Neural progenitor cell (in vitro differentiated cells): ENCODE measurements at regions not wholly inside any gene's neighbourhood (a gene's known extent, or its start where the extent isn't known, plus 50 kb on each side); places are given as distances from the start of the nearest gene placed in this dataset.

ENCODE experiments used
- DNase-seq: peaks from one replicate; pipeline ENCODE4 v3.0.0-alpha.2; 2016; ENCODE audit warnings: low spot score
- H2AFZ ChIP-seq: fragments of 200-600 bp; sonication (generic); replicated peaks from 2 replicates; pipeline ENCODE4 v1.6.1; 2016; ENCODE audit warnings: antibody characterized with exemption
- H3F3A ChIP-seq: fragments of 200-600 bp; sonication (generic); 2 replicates; pipeline ENCODE4 v1.6.1; 2016; ENCODE audit warnings: antibody characterized with exemption, low read depth
- H3K27ac ChIP-seq: fragments of 200-600 bp; sonication (generic); 2 replicates; pipeline ENCODE4 v1.5.1; 2016; ENCODE audit warnings: mild to moderate bottlenecking
- H3K27me3 ChIP-seq: fragments of 200-600 bp; sonication (generic); 2 replicates; pipeline ENCODE4 v1.6.1; 2016; ENCODE audit warnings: mild to moderate bottlenecking, moderate library complexity
- H3K36me3 ChIP-seq: fragments of 200-600 bp; sonication (generic); 2 replicates; pipeline ENCODE4 v1.5.1; 2016
- H3K4me1 ChIP-seq: fragments of 200-600 bp; sonication (generic); 2 replicates; pipeline ENCODE4 v1.6.1; 2016; ENCODE audit warnings: mixed run types
- H3K4me2 ChIP-seq: fragments of 200-600 bp; sonication (generic); 2 replicates; pipeline ENCODE4 v1.6.1; 2016
- H3K4me3 ChIP-seq: fragments of 200-600 bp; sonication (generic); 2 replicates; pipeline ENCODE4 v1.5.1; 2016
- H3K79me2 ChIP-seq: fragments of 200-600 bp; sonication (generic); 2 replicates; pipeline ENCODE4 v1.6.1; 2016; ENCODE audit warnings: low read depth
- H3K9ac ChIP-seq: fragments of 200-600 bp; sonication (generic); 2 replicates; pipeline ENCODE4 v1.6.1; 2016
- H3K9me3 ChIP-seq: fragments of 200-600 bp; sonication (generic); 2 replicates; pipeline ENCODE4 v1.5.1; 2016; ENCODE audit warnings: low read depth
- H4K20me1 ChIP-seq: fragments of 200-600 bp; sonication (generic); 2 replicates; pipeline ENCODE4 v1.6.1; 2016; ENCODE audit warnings: low read depth
- H3K27ac Mint-ChIP-seq: 3 replicates; pipeline ENCODE4 v1.8.0; 2021; ENCODE audit warnings: mixed read lengths
- H3K27me3 Mint-ChIP-seq: 2 replicates; pipeline ENCODE4 v1.8.0; 2022; ENCODE audit warnings: low read depth, mild to moderate bottlenecking, inconsistent platforms, moderate library complexity, mixed read lengths; ENCODE audit not compliant: insufficient read depth
- H3K36me3 Mint-ChIP-seq: 3 replicates; pipeline ENCODE4 v1.8.0; 2021; ENCODE audit warnings: mixed read lengths
- H3K4me1 Mint-ChIP-seq: 3 replicates; pipeline ENCODE4 v1.8.0; 2021; ENCODE audit warnings: mixed read lengths
- H3K4me3 Mint-ChIP-seq: 3 replicates; pipeline ENCODE4 v1.8.0; 2021; ENCODE audit warnings: mild to moderate bottlenecking, moderate library complexity, mixed read lengths
- H3K9me3 Mint-ChIP-seq: 3 replicates; pipeline ENCODE4 v1.8.0; 2020; ENCODE audit warnings: mixed read lengths
- EZH2 ChIP-seq: fragments of 200-600 bp; sonication (generic); IDR thresholded peaks from 2 replicates; pipeline ENCODE4 v1.6.1; 2017; ENCODE audit warnings: antibody characterized with exemption, mild to moderate bottlenecking, moderate library complexity
- EZH2phosphoT487 ChIP-seq: fragments of 200-600 bp; sonication (generic); IDR thresholded peaks from 2 replicates; pipeline ENCODE4 v1.6.1; 2017; ENCODE audit warnings: antibody characterized with exemption
- TF ChIP-seq, protein P1 (sequence below): fragments of 200-600 bp; sonication (generic); IDR thresholded peaks from 2 replicates; pipeline ENCODE4 v1.5.1; 2017; ENCODE audit warnings: antibody characterized with exemption, mild to moderate bottlenecking

DNA sequence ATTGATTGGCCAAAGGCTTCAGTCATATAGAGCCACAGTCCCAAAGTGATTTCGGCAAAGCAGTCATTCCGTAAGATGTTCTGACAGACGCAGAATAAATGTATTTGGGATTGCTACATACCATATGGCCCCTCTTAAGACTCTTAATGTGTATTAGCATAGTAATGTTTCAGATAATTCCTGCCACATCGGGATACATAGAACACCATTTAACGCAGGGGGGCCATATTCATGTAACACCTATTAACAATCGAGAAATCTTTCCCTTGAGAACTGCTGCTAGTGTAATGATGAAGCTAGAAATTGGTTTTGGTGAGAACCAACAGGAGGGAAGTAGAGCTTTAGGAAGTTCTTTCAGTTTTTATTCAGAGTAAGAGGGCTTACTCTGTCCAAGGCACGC lies 390.9 kb upstream of the SASH1 start:
- DNase-seq, result no peak
- Histone ChIP-seq H4K20me1 (no peaks in the 10 kb centered on the region), H3K36me3 (no peaks in the 10 kb centered on the region), H3K27ac (no peak overlapping the region), H3K79me2 (no peaks in the 10 kb centered on the region), H2AFZ (no peak overlapping the region), H3K4me1 (no peaks in the 10 kb centered on the region), H3F3A (no peaks in the 10 kb centered on the region), H3K9me3 (no peaks in the 10 kb centered on the region), H3K27me3 (no peaks in the 10 kb centered on the region), H3K9ac (no peak overlapping the region), H3K4me3 (no peak overlapping the region), H3K4me2 (no peak overlapping the region)
- peaks cover 16% of the 10 kb centered on the region for H3K4me1 Mint-ChIP-seq
- H3K9me3 Mint-ChIP-seq, result no peaks in the 10 kb centered on the region
- no peak overlapping the region for H3K27ac Mint-ChIP-seq
- TF ChIP-seq, protein P1, sequence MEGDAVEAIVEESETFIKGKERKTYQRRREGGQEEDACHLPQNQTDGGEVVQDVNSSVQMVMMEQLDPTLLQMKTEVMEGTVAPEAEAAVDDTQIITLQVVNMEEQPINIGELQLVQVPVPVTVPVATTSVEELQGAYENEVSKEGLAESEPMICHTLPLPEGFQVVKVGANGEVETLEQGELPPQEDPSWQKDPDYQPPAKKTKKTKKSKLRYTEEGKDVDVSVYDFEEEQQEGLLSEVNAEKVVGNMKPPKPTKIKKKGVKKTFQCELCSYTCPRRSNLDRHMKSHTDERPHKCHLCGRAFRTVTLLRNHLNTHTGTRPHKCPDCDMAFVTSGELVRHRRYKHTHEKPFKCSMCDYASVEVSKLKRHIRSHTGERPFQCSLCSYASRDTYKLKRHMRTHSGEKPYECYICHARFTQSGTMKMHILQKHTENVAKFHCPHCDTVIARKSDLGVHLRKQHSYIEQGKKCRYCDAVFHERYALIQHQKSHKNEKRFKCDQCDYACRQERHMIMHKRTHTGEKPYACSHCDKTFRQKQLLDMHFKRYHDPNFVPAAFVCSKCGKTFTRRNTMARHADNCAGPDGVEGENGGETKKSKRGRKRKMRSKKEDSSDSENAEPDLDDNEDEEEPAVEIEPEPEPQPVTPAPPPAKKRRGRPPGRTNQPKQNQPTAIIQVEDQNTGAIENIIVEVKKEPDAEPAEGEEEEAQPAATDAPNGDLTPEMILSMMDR, result no peak
- TF ChIP-seq EZH2phosphoT487 (no peak), EZH2 (no peak)
- H3K36me3 Mint-ChIP-seq, result peaks cover 6% of the 10 kb centered on the region
- no peak overlapping the region for H3K4me3 Mint-ChIP-seq
- peaks cover 2% of the 10 kb centered on the region for H3K27me3 Mint-ChIP-seq

DNA sequence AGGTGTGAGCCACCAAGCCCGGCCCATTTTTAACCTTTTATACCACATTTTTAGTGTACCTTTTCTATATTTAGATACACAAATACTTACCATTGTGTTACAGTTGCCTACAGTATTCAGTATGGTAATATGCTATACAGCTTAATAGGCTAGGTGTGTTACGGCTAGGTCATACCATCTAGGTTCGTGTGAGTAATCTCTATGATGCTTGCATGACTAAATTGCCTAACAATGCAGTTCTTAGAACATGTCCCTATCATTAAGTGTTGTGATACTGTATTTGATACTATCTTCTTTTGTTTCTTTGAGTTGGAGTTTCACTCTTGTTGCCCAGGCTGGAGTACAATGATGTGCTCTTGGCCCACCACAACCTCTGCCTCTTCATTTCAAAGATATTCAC lies 387.7 kb upstream of the SASH1 start:
- Histone ChIP-seq H3K4me2 (no peak overlapping the region), H3F3A (no peaks in the 10 kb centered on the region), H3K36me3 (no peaks in the 10 kb centered on the region), H3K4me1 (no peaks in the 10 kb centered on the region), H3K9me3 (no peaks in the 10 kb centered on the region), H4K20me1 (no peaks in the 10 kb centered on the region), H3K27me3 (no peaks in the 10 kb centered on the region), H3K79me2 (no peaks in the 10 kb centered on the region), H3K4me3 (no peak overlapping the region), H3K27ac (no peak overlapping the region), H2AFZ (no peak overlapping the region), H3K9ac (no peak overlapping the region)
- no peak overlapping the region for H3K27ac Mint-ChIP-seq
- TF ChIP-seq, protein P1, result no peak
- TF ChIP-seq EZH2, result no peak
- TF ChIP-seq EZH2phosphoT487, result no peak
- no peaks in the 10 kb centered on the region for H3K9me3 Mint-ChIP-seq
- no peak overlapping the region for H3K4me3 Mint-ChIP-seq
- DNase-seq, result no peak
- H3K4me1 Mint-ChIP-seq, result peaks cover 11% of the 10 kb centered on the region
- peaks cover 2% of the 10 kb centered on the region for H3K27me3 Mint-ChIP-seq
- peaks cover 6% of the 10 kb centered on the region for H3K36me3 Mint-ChIP-seq

DNA sequence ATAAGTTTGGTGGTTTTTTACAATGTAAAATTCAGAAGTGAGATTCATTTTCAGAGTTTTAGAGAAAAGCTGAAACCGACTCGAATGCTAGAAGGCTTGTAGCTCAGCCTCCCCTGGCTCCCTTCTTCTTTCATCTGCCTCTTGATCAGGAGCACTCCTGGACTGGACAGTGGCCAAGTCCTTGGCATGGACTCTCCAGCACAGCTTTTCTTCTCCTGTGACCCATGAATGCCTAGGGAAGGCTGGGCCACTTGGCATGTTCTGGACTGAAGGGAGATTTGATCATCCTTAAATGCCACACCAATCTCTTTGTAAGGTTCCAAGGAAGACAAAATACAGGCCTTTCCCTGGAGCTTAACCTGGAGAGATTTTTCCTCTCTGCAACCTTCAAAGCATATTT lies 384.0 kb upstream of the SASH1 start:
- no peak for DNase-seq
- TF ChIP-seq EZH2, result no peak
- TF ChIP-seq EZH2phosphoT487, result no peak
- TF ChIP-seq, protein P1, result no peak

More for the DNA sequence above, 384.0 kb upstream of the SASH1 start:
- no peak overlapping the region for H3K4me3 ChIP-seq
- H3K4me1 ChIP-seq, result no peaks in the 10 kb centered on the region
- H3F3A ChIP-seq, result no peaks in the 10 kb centered on the region
- H3K36me3 Mint-ChIP-seq, result peaks cover under 1% of the 10 kb centered on the region
- H2AFZ ChIP-seq, result no peak overlapping the region
- H3K36me3 ChIP-seq, result no peaks in the 10 kb centered on the region
- H3K4me2 ChIP-seq, result no peak overlapping the region
- H3K9ac ChIP-seq, result no peak overlapping the region
- no peaks in the 10 kb centered on the region for H3K9me3 ChIP-seq
- H4K20me1 ChIP-seq, result no peaks in the 10 kb centered on the region
- H3K4me1 Mint-ChIP-seq, result peaks cover 26% of the 10 kb centered on the region
- no peaks in the 10 kb centered on the region for H3K79me2 ChIP-seq
- H3K27me3 ChIP-seq, result no peaks in the 10 kb centered on the region
- peaks cover 1% of the 10 kb centered on the region for H3K9me3 Mint-ChIP-seq
- no peak overlapping the region for H3K27ac Mint-ChIP-seq
- no peaks in the 10 kb centered on the region for H3K27me3 Mint-ChIP-seq
- H3K4me3 Mint-ChIP-seq, result no peak overlapping the region
- no peak overlapping the region for H3K27ac ChIP-seq
